ENCODE measurements at regions not wholly inside any gene's neighbourhood (a gene's known extent, or its start where the extent isn't known, plus 50 kb on each side); places are given as distances from the start of the nearest gene placed in this dataset.

DNA sequence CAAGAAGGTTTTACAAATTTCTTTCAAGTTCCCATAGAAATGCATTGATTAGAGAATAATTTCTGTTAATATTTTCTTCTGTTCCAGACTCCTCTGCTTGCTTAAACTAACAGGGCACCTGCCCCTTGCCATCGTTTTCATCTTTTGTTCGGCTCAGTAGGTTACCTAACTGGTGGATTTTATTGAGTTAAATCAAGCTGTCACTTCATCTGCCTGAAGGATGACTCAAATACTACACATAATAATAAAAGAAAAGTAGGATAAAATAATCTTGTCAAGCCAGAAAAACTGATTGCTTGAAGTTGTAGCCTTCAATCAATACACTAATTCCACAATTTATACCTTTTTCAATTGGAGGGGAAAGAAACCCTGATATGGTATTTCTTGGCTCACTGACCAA, 234.0 kb downstream of the NR4A2 start:
- Histone ChIP-seq H3K36me3 (no peaks in the 10 kb centered on the region), H3K27ac (no peak overlapping the region), H3K4me3 (no peak overlapping the region), H3K27me3 (no peaks in the 10 kb centered on the region), H3K4me1 (no peaks in the 10 kb centered on the region), H3K9me3 (no peaks in the 10 kb centered on the region)
- intact Hi-C loops (cut with DNase I; ENCODE audit: low total_unique reads) = no loop called here
- no peak for DNase-seq
- no peak for TF ChIP-seq POLR2A (IDR thresholded peaks at IDR 0.05)
- no peak for TF ChIP-seq CTCF (IDR thresholded peaks at IDR 0.05)

DNA sequence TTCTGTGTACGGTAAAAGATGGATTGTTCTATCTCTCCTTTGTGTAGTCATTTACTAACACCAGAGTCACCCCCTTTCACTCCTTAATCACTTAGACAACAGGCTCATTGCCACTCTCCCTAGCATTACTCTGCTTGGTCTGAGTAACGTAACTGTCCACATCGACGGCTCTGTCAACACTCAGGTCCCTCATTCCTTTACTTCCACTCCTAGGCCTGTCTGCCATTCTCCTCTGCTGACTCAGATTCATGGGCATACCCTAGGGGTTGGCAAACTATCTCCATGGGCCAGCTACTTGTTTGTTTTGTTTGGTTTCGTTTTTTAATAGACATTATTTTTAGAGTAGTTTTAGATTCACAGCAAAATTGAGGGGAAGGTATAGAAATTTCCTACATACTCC, 243.9 kb downstream of the NR4A2 start:
- Histone ChIP-seq H3K4me3 (no peak overlapping the region), H3K4me1 (no peaks in the 10 kb centered on the region), H3K36me3 (no peaks in the 10 kb centered on the region), H3K27me3 (no peaks in the 10 kb centered on the region), H3K9me3 (no peaks in the 10 kb centered on the region), H3K27ac (no peak overlapping the region)
- intact Hi-C loops (cut with DNase I; ENCODE audit: low total_unique reads) = no loop called here
- TF ChIP-seq CTCF (IDR thresholded peaks at IDR 0.05) (no peak), POLR2A (IDR thresholded peaks at IDR 0.05) (no peak)
- no peak for DNase-seq

GRCh38 chr2:156087875-156088274, 244.6 kb downstream of the NR4A2 start:
- TF ChIP-seq POLR2A (IDR thresholded peaks at IDR 0.05) (no peak), CTCF (IDR thresholded peaks at IDR 0.05) (no peak)
- H3K4me1 ChIP-seq = no peaks in the 10 kb centered on the region
- H3K9me3 ChIP-seq = no peaks in the 10 kb centered on the region
- intact Hi-C loops (cut with DNase I; ENCODE audit: low total_unique reads) = no loop called here
- H3K4me3 ChIP-seq = no peak overlapping the region
- DNase-seq = no peak
- no peaks in the 10 kb centered on the region for H3K27me3 ChIP-seq
- no peaks in the 10 kb centered on the region for H3K36me3 ChIP-seq
- no peak overlapping the region for H3K27ac ChIP-seq

DNA sequence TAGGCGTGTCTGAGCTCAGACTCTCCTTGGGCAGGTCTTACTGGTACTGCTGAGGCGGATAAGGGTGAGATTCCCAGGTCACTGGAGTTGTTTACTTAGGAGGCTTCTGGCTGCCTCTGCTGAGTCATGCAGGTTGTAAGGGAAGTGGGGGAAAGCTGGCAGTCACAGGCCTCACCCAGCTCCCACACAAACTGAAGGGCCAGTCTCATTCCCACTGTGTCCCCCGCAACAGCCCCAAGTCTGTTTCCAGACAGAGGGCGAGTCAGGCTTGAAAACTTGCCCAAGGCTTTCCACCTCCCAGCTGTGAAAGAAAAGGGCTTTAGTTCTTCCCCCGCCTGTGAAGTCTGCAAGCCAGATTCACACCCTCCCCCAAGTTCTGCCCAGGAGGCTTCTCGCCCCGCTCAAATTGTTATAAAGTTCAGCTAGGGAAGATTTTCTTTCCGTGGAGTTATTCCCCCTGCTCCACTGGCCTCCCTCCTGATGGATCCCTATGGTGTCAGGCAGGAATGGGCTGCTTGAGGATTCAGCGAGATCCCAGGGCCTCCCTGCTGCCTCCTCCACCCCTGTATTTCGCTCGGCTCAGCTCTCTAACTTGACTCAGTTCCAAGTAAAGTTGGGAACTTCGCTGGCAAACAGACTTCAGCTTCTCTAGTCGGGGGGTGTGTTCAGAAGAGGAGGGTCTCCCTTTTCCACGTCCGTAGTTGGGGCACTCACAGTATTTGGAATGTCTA, 248.6 kb downstream of the NR4A2 start:
- TF ChIP-seq CTCF (IDR thresholded peaks at IDR 0.05) (no peak), POLR2A (IDR thresholded peaks at IDR 0.05) (no peak)
- DNase-seq = no peak
- H3K27ac ChIP-seq = no peak overlapping the region
- H3K4me3 ChIP-seq = no peak overlapping the region
- H3K4me1 ChIP-seq = no peaks in the 10 kb centered on the region
- intact Hi-C loops (cut with DNase I; ENCODE audit: low total_unique reads) = no loop called here
- H3K36me3 ChIP-seq = no peaks in the 10 kb centered on the region
- no peaks in the 10 kb centered on the region for H3K27me3 ChIP-seq
- no peaks in the 10 kb centered on the region for H3K9me3 ChIP-seq

DNA sequence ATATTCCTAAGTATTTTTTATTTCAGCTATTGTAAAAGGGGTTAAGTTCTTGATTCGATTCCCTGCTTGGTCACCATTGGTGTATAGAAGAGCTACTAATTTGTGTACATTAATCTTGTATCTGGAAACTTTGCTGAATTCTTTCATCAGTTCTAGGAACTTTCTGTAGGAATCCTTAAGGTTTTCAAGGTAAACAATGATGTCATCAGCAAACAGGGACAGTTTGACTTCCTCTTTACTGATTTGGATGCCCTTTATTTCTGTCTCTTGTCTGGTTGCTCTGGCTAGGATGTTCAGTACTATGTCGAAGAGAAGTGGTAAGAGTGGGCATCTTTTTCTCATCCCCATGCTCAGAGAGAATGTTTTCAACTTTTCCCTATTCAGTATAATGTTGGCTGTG, 252.7 kb downstream of the NR4A2 start:
- Histone ChIP-seq H3K27ac (no peak overlapping the region), H3K9me3 (no peaks in the 10 kb centered on the region), H3K4me3 (no peak overlapping the region), H3K4me1 (no peaks in the 10 kb centered on the region), H3K36me3 (no peaks in the 10 kb centered on the region), H3K27me3 (no peaks in the 10 kb centered on the region)
- intact Hi-C loops (cut with DNase I; ENCODE audit: low total_unique reads) = no loop called here
- DNase-seq = no peak
- TF ChIP-seq CTCF (IDR thresholded peaks at IDR 0.05) = no peak
- no peak for TF ChIP-seq POLR2A (IDR thresholded peaks at IDR 0.05)
